Nephron progenitor cell (in vitro differentiated cells): ENCODE measurements at regions not wholly inside any gene's neighbourhood (a gene's known extent, or its start where the extent isn't known, plus 50 kb on each side); places are given as distances from the start of the nearest gene placed in this dataset.
"Not testable (repeated sequence)": the region's sequence is repeated elsewhere in the genome, so short reads cannot be mapped to it uniquely, and the experiment has no call there.

ENCODE experiments used
- DNase-seq: peaks from one replicate; pipeline ENCODE4 v3.0.0; 2021
- H3K27ac Mint-ChIP-seq: 2 replicates; pipeline ENCODE4 v1.8.0; 2021; ENCODE audit warnings: mild to moderate bottlenecking, moderate library complexity, mixed read lengths
- H3K27me3 Mint-ChIP-seq: 2 replicates; pipeline ENCODE4 v1.8.0; 2021; ENCODE audit warnings: mild to moderate bottlenecking, low read depth, mixed read lengths; ENCODE audit not compliant: poor library complexity
- H3K36me3 Mint-ChIP-seq: 2 replicates; pipeline ENCODE4 v1.8.0; 2021; ENCODE audit warnings: low read depth, mixed read lengths
- H3K4me1 Mint-ChIP-seq: 2 replicates; pipeline ENCODE4 v1.8.0; 2021; ENCODE audit warnings: mixed read lengths
- H3K4me3 Mint-ChIP-seq: 2 replicates; pipeline ENCODE4 v1.8.0; 2021; ENCODE audit warnings: mild to moderate bottlenecking, moderate library complexity, mixed read lengths
- H3K9me3 Mint-ChIP-seq: 2 replicates; pipeline ENCODE4 v1.8.0; 2021; ENCODE audit warnings: mild to moderate bottlenecking, moderate library complexity, mixed read lengths
- TF ChIP-seq, protein P1 (sequence below): fragments of 200-600 bp; sonication (generic); IDR thresholded peaks from 2 replicates; pipeline ENCODE4 v1.5.0; 2021; ENCODE audit warnings: antibody characterized with exemption

DNA sequence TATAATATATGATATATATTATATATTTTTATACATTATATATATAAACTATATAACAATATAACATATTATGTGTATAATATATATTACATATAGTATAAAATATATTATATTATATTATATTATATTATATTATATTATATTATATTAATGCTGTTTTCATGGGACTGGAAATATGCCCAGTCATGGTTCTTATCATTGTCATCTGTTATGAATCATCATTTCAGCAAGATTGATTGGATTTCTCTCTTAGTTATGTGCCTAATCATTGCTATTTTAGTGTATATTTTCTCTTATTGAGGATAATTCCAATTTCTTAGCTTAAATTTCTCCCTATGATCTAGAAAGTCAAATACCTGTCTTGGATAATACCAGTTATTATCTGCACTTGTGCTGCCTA, 617.8 kb downstream of the TRIB2 start:
- no peaks in the 10 kb centered on the region for H3K4me1 Mint-ChIP-seq
- no peak overlapping the region for H3K4me3 Mint-ChIP-seq
- TF ChIP-seq, protein P1, sequence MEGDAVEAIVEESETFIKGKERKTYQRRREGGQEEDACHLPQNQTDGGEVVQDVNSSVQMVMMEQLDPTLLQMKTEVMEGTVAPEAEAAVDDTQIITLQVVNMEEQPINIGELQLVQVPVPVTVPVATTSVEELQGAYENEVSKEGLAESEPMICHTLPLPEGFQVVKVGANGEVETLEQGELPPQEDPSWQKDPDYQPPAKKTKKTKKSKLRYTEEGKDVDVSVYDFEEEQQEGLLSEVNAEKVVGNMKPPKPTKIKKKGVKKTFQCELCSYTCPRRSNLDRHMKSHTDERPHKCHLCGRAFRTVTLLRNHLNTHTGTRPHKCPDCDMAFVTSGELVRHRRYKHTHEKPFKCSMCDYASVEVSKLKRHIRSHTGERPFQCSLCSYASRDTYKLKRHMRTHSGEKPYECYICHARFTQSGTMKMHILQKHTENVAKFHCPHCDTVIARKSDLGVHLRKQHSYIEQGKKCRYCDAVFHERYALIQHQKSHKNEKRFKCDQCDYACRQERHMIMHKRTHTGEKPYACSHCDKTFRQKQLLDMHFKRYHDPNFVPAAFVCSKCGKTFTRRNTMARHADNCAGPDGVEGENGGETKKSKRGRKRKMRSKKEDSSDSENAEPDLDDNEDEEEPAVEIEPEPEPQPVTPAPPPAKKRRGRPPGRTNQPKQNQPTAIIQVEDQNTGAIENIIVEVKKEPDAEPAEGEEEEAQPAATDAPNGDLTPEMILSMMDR: no peak
- H3K9me3 Mint-ChIP-seq: no peaks in the 10 kb centered on the region
- H3K27me3 Mint-ChIP-seq: peaks cover 9% of the 10 kb centered on the region
- DNase-seq: no peak
- no peak overlapping the region for H3K27ac Mint-ChIP-seq
- H3K36me3 Mint-ChIP-seq: no peaks in the 10 kb centered on the region

DNA sequence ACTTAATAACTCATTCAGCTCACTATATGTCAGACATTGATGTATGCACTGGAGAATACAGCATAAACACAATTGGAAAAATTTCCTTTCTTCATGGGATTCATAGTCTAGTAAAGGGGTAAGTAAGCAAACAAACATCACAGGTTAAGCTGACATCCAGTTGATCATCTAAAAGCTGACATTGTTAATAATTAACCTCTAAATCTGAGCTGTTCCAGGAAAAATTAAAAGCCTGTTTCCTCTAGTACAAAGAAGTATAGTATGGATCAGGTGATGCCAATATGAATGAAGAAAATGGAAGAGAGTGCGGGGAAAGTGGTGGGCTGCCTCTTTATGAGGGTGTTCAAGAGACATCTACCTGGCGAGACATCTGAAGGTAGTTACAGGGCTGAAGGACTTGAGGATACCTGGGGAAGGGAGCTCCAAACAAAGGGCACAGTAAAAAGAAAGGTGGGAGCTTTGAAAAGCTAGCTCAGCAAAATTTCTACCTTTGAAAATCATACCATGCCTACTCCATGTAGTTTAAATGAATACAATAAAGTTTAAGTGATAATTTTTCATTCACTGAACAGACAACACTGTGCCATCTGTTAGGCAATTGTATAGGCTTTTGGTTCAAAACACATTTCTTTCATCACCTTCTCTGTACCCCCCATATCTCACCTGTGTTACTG, 619.3 kb downstream of the TRIB2 start:
- no peaks in the 10 kb centered on the region for H3K36me3 Mint-ChIP-seq

DNA sequence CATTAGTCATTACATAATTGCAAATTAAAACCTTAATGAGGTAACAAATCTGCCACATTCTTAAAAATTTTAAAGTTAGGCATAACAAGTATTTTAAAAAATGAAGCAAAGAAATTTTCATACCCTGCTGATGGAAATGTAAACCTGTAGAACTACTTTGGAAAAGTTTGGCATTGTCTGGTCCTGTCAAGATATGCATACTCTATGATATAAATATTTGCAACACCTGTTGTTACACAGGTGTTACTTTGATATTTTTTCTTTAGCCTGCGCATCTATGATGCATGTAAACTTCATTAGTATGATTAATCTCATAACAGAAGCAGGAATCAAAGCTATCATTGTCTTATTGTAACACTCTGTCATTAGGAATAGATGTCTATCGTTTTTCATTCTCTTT, 634.3 kb downstream of the TRIB2 start:
- Mint-ChIP-seq H3K27me3 (no peaks in the 10 kb centered on the region), H3K9me3 (no peaks in the 10 kb centered on the region), H3K4me3 (no peak overlapping the region), H3K27ac (no peak overlapping the region), H3K4me1 (no peaks in the 10 kb centered on the region), H3K36me3 (no peaks in the 10 kb centered on the region)
- no peak for DNase-seq
- TF ChIP-seq, protein P1: no peak

More for the DNA sequence above, 619.3 kb downstream of the TRIB2 start:
- DNase-seq: no peak
- peaks cover 9% of the 10 kb centered on the region for H3K27me3 Mint-ChIP-seq
- H3K9me3 Mint-ChIP-seq: no peaks in the 10 kb centered on the region
- H3K4me1 Mint-ChIP-seq: no peaks in the 10 kb centered on the region
- H3K4me3 Mint-ChIP-seq: no peak overlapping the region
- TF ChIP-seq, protein P1: no peak
- H3K27ac Mint-ChIP-seq: no peak overlapping the region

DNA sequence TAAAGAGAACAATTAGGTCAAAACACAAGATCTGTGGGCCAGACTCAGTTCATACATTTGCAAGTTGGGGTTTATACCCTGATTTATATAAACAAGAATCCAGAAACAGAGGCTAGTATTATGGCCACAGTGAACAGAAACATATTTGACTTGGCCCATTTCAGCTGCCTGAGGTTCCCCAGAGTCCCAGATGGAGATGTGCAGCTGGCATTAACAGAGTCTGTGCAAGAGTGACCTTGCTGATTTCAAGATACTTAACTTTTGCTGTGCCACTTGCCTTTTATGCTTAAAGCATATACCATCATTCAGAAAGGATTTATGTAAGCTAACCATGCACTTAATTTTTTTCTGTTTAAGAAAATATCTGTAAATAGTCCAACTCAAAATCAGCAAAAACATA, 636.3 kb downstream of the TRIB2 start:
- Mint-ChIP-seq H3K4me1 (no peaks in the 10 kb centered on the region), H3K9me3 (no peaks in the 10 kb centered on the region), H3K27ac (no peak overlapping the region), H3K4me3 (no peak overlapping the region), H3K36me3 (no peaks in the 10 kb centered on the region), H3K27me3 (no peaks in the 10 kb centered on the region)
- TF ChIP-seq, protein P1: no peak
- DNase-seq: no peak

DNA sequence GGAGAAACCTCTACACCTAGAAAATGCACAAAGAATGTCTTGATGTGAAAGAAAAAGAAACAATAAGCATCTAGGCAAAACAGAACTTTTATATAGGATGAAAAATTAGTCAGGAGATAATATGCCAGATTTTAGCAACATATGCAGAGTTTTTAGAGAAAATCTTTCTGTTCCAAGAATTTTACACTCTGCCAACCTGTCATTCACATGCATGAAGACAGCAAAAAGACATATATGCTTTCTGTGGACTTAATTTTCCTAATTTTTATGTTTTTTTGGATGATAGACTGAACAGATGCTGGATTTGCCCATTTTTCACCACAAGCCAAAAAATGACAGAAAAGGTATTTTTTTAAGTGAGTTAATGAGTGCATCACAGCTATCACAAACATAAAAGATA, 637.3 kb downstream of the TRIB2 start:
- Mint-ChIP-seq H3K9me3 (no peaks in the 10 kb centered on the region), H3K27me3 (no peaks in the 10 kb centered on the region), H3K4me1 (no peaks in the 10 kb centered on the region), H3K4me3 (no peak overlapping the region), H3K36me3 (no peaks in the 10 kb centered on the region), H3K27ac (no peak overlapping the region)
- DNase-seq: no peak
- TF ChIP-seq, protein P1: no peak

DNA sequence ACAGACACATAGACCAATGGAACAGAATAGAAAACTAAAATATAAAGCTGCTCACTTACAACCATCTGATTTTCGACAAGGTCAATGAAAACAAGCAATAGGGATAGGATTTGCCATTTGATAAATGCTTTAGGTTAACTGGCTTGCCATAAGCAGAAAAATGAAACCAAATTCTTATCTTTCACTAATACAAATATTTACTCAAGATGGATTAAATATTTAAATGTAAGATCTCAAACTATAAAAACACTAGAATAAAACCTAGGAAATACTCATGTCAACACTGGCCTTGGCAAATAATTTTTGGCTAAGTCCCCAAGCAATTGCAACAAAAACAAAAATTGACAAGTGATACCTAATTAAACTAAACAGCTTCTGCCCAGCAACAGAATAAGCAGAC, 665.2 kb downstream of the TRIB2 start:
- H3K9me3 Mint-ChIP-seq, DNase-seq, H3K27ac Mint-ChIP-seq, H3K36me3 Mint-ChIP-seq, H3K4me1 Mint-ChIP-seq, H3K27me3 Mint-ChIP-seq, H3K4me3 Mint-ChIP-seq: not testable (repeated sequence)

DNA sequence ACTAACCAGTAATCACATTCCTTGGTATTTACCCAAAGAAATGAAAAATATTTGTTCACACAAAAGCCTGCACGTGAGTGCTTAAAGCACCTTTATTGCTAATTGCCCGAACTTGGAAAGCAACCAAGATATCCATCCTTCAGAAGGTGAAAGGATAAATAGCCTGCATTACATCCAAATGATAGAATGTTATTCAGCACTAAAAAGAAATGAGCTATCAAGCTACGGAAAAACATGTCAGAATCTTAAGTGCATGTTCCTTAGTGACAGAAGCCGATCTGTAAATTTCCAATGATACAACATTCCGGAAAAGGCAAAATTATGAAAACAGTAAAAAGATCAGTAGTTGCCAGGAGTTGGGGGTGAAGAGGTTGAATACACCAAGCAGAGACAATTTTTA, 672.4 kb downstream of the TRIB2 start:
- not testable (repeated sequence) for H3K9me3 Mint-ChIP-seq, H3K4me3 Mint-ChIP-seq, H3K4me1 Mint-ChIP-seq, H3K36me3 Mint-ChIP-seq, H3K27me3 Mint-ChIP-seq, H3K27ac Mint-ChIP-seq, DNase-seq
